Left ventricle myocardium inferior (tissue), 1 donor: ENCODE measurements at regions not wholly inside any gene's neighbourhood (a gene's known extent, or its start where the extent isn't known, plus 50 kb on each side); places are given as distances from the start of the nearest gene placed in this dataset.

Experiments used
- DNase-seq: peaks from one replicate; pipeline ENCODE4 v3.0.0-alpha.2; 2020
- H3K27ac ChIP-seq: fragments of 200-600 bp; replicated peaks from 2 replicates; pipeline ENCODE4 v1.8.0; 2021
- H3K27me3 ChIP-seq: fragments of 200-600 bp; 2 replicates; pipeline ENCODE4 v1.8.0; 2021; ENCODE audit warnings: low read depth
- H3K36me3 ChIP-seq: fragments of 200-600 bp; 2 replicates; pipeline ENCODE4 v1.8.0; 2021
- H3K4me1 ChIP-seq: fragments of 200-600 bp; 2 replicates; pipeline ENCODE4 v1.8.0; 2021
- H3K4me3 ChIP-seq: fragments of 200-600 bp; 2 replicates; pipeline ENCODE4 v1.8.0; 2021; ENCODE audit warnings: mild to moderate bottlenecking, moderate library complexity
- H3K9me3 ChIP-seq: fragments of 200-600 bp; replicated peaks from 2 replicates; pipeline ENCODE4 v1.8.0; 2021
- CTCF ChIP-seq: fragments of 200-600 bp; IDR thresholded peaks from 2 replicates; pipeline ENCODE4 v1.8.0; 2021; ENCODE audit warnings: antibody characterized with exemption, mild to moderate bottlenecking, borderline replicate concordance
- intact Hi-C: fragments of 100-400 bp; cut with micrococcal nuclease; formaldehyde crosslinking; loops from one replicate; pipeline ENCODE4 v1.11.0; 2022
- donor health status: DM: no; HTN: yes; CAD: no; lungs with severe emphysema.

GRCh38 chr3:194933465-194933864 is 247.8 kb downstream of the FAM43A start:
- DNase-seq = no peak
- H3K9me3 ChIP-seq = no peaks in the 10 kb centered on the region
- TF ChIP-seq CTCF = no peak
- H3K27me3 ChIP-seq = no peaks in the 10 kb centered on the region
- no peak overlapping the region for H3K4me3 ChIP-seq
- peaks cover 43% of the 10 kb centered on the region for H3K4me1 ChIP-seq
- no peak overlapping the region for H3K27ac ChIP-seq
- intact Hi-C loops = no loop called here
- H3K36me3 ChIP-seq = no peaks in the 10 kb centered on the region

GRCh38 chr3:194935061-194935460 is 249.4 kb downstream of the FAM43A start:
- H3K4me1 ChIP-seq = peaks cover 40% of the 10 kb centered on the region
- no peak for DNase-seq
- no peaks in the 10 kb centered on the region for H3K27me3 ChIP-seq
- no peaks in the 10 kb centered on the region for H3K36me3 ChIP-seq
- no peak overlapping the region for H3K27ac ChIP-seq
- no peak for TF ChIP-seq CTCF
- H3K9me3 ChIP-seq = no peaks in the 10 kb centered on the region
- intact Hi-C loops = no loop called here
- no peak overlapping the region for H3K4me3 ChIP-seq

GRCh38 chr3:194935632-194936470 is 250.2 kb downstream of the FAM43A start:
- no peaks in the 10 kb centered on the region for H3K36me3 ChIP-seq
- no peak for TF ChIP-seq CTCF
- H3K4me1 ChIP-seq = peaks cover 32% of the 10 kb centered on the region
- DNase-seq = no peak
- no peaks in the 10 kb centered on the region for H3K27me3 ChIP-seq
- H3K9me3 ChIP-seq = no peaks in the 10 kb centered on the region
- no peak overlapping the region for H3K27ac ChIP-seq
- intact Hi-C loops = no loop called here
- no peak overlapping the region for H3K4me3 ChIP-seq

- H3K4me1 ChIP-seq = peaks cover 24% of the 10 kb centered on the region
- H3K9me3 ChIP-seq = no peaks in the 10 kb centered on the region
- intact Hi-C loops = no loop called here
- no peak for DNase-seq
- H3K4me3 ChIP-seq = no peak overlapping the region
- no peak overlapping the region for H3K27ac ChIP-seq
- H3K27me3 ChIP-seq = no peaks in the 10 kb centered on the region
- no peaks in the 10 kb centered on the region for H3K36me3 ChIP-seq
- TF ChIP-seq CTCF = no peak
Measured at GRCh38 chr3:194936659-194937058, 251.0 kb downstream of the FAM43A start.

GRCh38 chr3:194937144-194937543 is 251.5 kb downstream of the FAM43A start:
- intact Hi-C loops = no loop called here
- no peak for DNase-seq
- no peak overlapping the region for H3K4me3 ChIP-seq
- peaks cover 19% of the 10 kb centered on the region for H3K4me1 ChIP-seq
- H3K27ac ChIP-seq = no peak overlapping the region
- no peak for TF ChIP-seq CTCF
- no peaks in the 10 kb centered on the region for H3K27me3 ChIP-seq
- H3K9me3 ChIP-seq = no peaks in the 10 kb centered on the region
- H3K36me3 ChIP-seq = no peaks in the 10 kb centered on the region
